Rectal smooth muscle tissue (tissue), 1 donor: ENCODE measurements at regions not wholly inside any gene's neighbourhood (a gene's known extent, or its start where the extent isn't known, plus 50 kb on each side); places are given as distances from the start of the nearest gene placed in this dataset.

Experiments used
- H3K27ac ChIP-seq: one replicate; pipeline ENCODE4 v1.7.0; 2013; ENCODE audit warnings: low read depth, low read length, inconsistent platforms
- H3K27me3 ChIP-seq: one replicate; pipeline ENCODE4 v1.7.0; 2013; ENCODE audit warnings: low read length; ENCODE audit not compliant: control insufficient read depth, insufficient read depth
- H3K36me3 ChIP-seq: one replicate; pipeline ENCODE4 v1.7.0; 2013; ENCODE audit warnings: low read length; ENCODE audit not compliant: control insufficient read depth, insufficient read depth
- H3K4me1 ChIP-seq: one replicate; pipeline ENCODE4 v1.7.0; 2013; ENCODE audit warnings: low read length; ENCODE audit not compliant: control insufficient read depth, insufficient read depth
- H3K4me3 ChIP-seq: one replicate; pipeline ENCODE4 v1.7.0; 2013; ENCODE audit warnings: low read length
- H3K9ac ChIP-seq: one replicate; pipeline ENCODE4 v1.7.0; 2013; ENCODE audit warnings: low read length

GRCh38 chr13:48906200-48906599 is 69.5 kb upstream of the FNDC3A start:
- Histone ChIP-seq H3K36me3 (no peaks in the 10 kb centered on the region), H3K9ac (no peak overlapping the region), H3K4me3 (no peak overlapping the region), H3K27me3 (no peaks in the 10 kb centered on the region), H3K27ac (no peak overlapping the region), H3K4me1 (peaks cover 4% of the 10 kb centered on the region)

- Histone ChIP-seq H3K27me3 (no peaks in the 10 kb centered on the region), H3K27ac (peak overlapping the region; percentile 35), H3K4me1 (peaks cover 4% of the 10 kb centered on the region), H3K4me3 (no peak overlapping the region), H3K9ac (no peak overlapping the region), H3K36me3 (no peaks in the 10 kb centered on the region)
Measured at GRCh38 chr13:48908381-48909055, 67.2 kb upstream of the FNDC3A start.

GRCh38 chr13:48909056-48909389 is 66.7 kb upstream of the FNDC3A start:
- no peak overlapping the region for H3K4me3 ChIP-seq
- no peaks in the 10 kb centered on the region for H3K36me3 ChIP-seq
- H3K27ac ChIP-seq: no peak overlapping the region
- no peak overlapping the region for H3K9ac ChIP-seq
- no peaks in the 10 kb centered on the region for H3K27me3 ChIP-seq
- peaks cover 4% of the 10 kb centered on the region for H3K4me1 ChIP-seq

- H3K27ac ChIP-seq: no peak overlapping the region
- no peaks in the 10 kb centered on the region for H3K36me3 ChIP-seq
- H3K9ac ChIP-seq: no peak overlapping the region
- H3K4me3 ChIP-seq: no peak overlapping the region
- peaks cover 4% of the 10 kb centered on the region for H3K4me1 ChIP-seq
- H3K27me3 ChIP-seq: no peaks in the 10 kb centered on the region
Measured at GRCh38 chr13:48910686-48911085, 65.0 kb upstream of the FNDC3A start.

GRCh38 chr13:48919751-48920150 is 56.0 kb upstream of the FNDC3A start:
- Histone ChIP-seq H3K27me3 (no peaks in the 10 kb centered on the region), H3K27ac (no peak overlapping the region), H3K36me3 (no peaks in the 10 kb centered on the region), H3K4me3 (no peak overlapping the region), H3K4me1 (no peaks in the 10 kb centered on the region), H3K9ac (no peak overlapping the region)

- H3K27me3 ChIP-seq: no peaks in the 10 kb centered on the region
Measured at GRCh38 chr13:48920730-48921129, 55.0 kb upstream of the FNDC3A start.

GRCh38 chr13:48923376-48923775 is 52.3 kb upstream of the FNDC3A start:
- no peaks in the 10 kb centered on the region for H3K4me1 ChIP-seq
- no peak overlapping the region for H3K9ac ChIP-seq
- no peaks in the 10 kb centered on the region for H3K36me3 ChIP-seq
- H3K27ac ChIP-seq: no peak overlapping the region
- no peak overlapping the region for H3K4me3 ChIP-seq
- no peaks in the 10 kb centered on the region for H3K27me3 ChIP-seq

More at GRCh38 chr13:48920730-48921129, 55.0 kb upstream of the FNDC3A start:
- Histone ChIP-seq H3K27ac (no peak overlapping the region), H3K4me3 (no peak overlapping the region), H3K9ac (no peak overlapping the region), H3K36me3 (no peaks in the 10 kb centered on the region), H3K4me1 (no peaks in the 10 kb centered on the region)

- Histone ChIP-seq H3K9ac (no peak overlapping the region), H3K27me3 (no peaks in the 10 kb centered on the region), H3K27ac (no peak overlapping the region), H3K4me3 (no peak overlapping the region), H3K4me1 (no peaks in the 10 kb centered on the region), H3K36me3 (no peaks in the 10 kb centered on the region)
Measured at GRCh38 chr13:48925001-48925400, 50.7 kb upstream of the FNDC3A start.
